ENCODE measurements at regions not wholly inside any gene's neighbourhood (a gene's known extent, or its start where the extent isn't known, plus 50 kb on each side); places are given as distances from the start of the nearest gene placed in this dataset.

- Mint-ChIP-seq H3K4me3 (no peak overlapping the region), H3K27me3 (ENCODE audit: low read depth) (no peaks in the 10 kb centered on the region), H3K36me3 (ENCODE audit: insufficient read depth in 1 of 3, low read depth in 3 of 3) (no peaks in the 10 kb centered on the region), H3K9me3 (no peaks in the 10 kb centered on the region), H3K4me1 (peaks cover 7 to 12% of the 10 kb centered on the region in 2 experiments), H3K27ac (no peak overlapping the region)
- H3K79me2 ChIP-seq (ENCODE audit: insufficient read depth, low read length) = no peaks in the 10 kb centered on the region; the same call in 1 of the 2 replicates
- no peak overlapping the region for H3K23ac ChIP-seq (ENCODE audit: insufficient read length, low read depth, low read length)
- H3K23me2 ChIP-seq (ENCODE audit: insufficient read length, low read depth, low read length, poor library complexity, severe bottlenecking) = no peaks in the 10 kb centered on the region
- no peak overlapping the region for H2BK120ac ChIP-seq (ENCODE audit: low read depth, low read length, poor library complexity, severe bottlenecking)
- H4K91ac ChIP-seq (ENCODE audit: insufficient read length, low read depth, low read length) = no peak overlapping the region
- H2BK12ac ChIP-seq (ENCODE audit: insufficient read length, low read depth, low read length) = no peak overlapping the region
- no peaks in the 10 kb centered on the region for H3K27me3 ChIP-seq (ENCODE audit: insufficient read depth, low read length)
- no peak overlapping the region for H3K56ac ChIP-seq (ENCODE audit: insufficient read length, low read depth, low read length)
- H2AK5ac ChIP-seq (ENCODE audit: insufficient read length, low read length) = no peak overlapping the region
- TF ChIP-seq CTCF (conservative IDR thresholded peaks at IDR 0.05) = no peak
- no peak overlapping the region for H2BK20ac ChIP-seq (ENCODE audit: low read depth, low read length, poor library complexity, severe bottlenecking)
- no peak overlapping the region for H3T11ph ChIP-seq (ENCODE audit: low read length)
- H4K20me1 ChIP-seq (ENCODE audit: control insufficient read depth, insufficient read depth, insufficient read length) = no peaks in the 10 kb centered on the region
- no peak overlapping the region for H3K18ac ChIP-seq (ENCODE audit: insufficient read length, low read depth, low read length)
- H3K4ac ChIP-seq (ENCODE audit: low read depth, low read length) = no peak overlapping the region
- no peaks in the 10 kb centered on the region for H3K79me1 ChIP-seq (ENCODE audit: insufficient read depth, low read depth, low read length, poor library complexity, severe bottlenecking)
- H3K4me2 ChIP-seq (ENCODE audit: insufficient read depth, insufficient read length, low read length) = no peak overlapping the region
- no peak overlapping the region for H3K27ac ChIP-seq (ENCODE audit: insufficient read length, low read depth, low read length)
- DNase-seq = no peak
- no CpG with 5 or more reads among the region's 5 CpGs for WGBS (ENCODE audit: extremely low coverage, insufficient read length, low lambda C conversion rate)
- no peak overlapping the region for H3K14ac ChIP-seq (ENCODE audit: insufficient read depth, low read length)
- no peak overlapping the region for H2BK5ac ChIP-seq (ENCODE audit: insufficient read length, low read length)
- H2AFZ ChIP-seq (ENCODE audit: low read length) = no peak overlapping the region
- no peak overlapping the region for H3K9ac ChIP-seq (ENCODE audit: extremely low read depth, insufficient read length, low read length)
- no peaks in the 10 kb centered on the region for H3K9me3 ChIP-seq (ENCODE audit: control insufficient read depth, low read depth, low read length)
- H4K8ac ChIP-seq (replicated peaks; ENCODE audit: insufficient read length, low read depth, low read length) = no peak overlapping the region
- H3K4me1 ChIP-seq (ENCODE audit: insufficient read depth, low read length) = no peaks in the 10 kb centered on the region
- H4K5ac ChIP-seq (ENCODE audit: insufficient read length, low read depth, low read length) = no peak overlapping the region
- no peak overlapping the region for H2BK15ac ChIP-seq (ENCODE audit: low read depth, low read length)
Observed at GRCh38 chr2:139230881-139231280, 450.7 kb upstream of the NXPH2 start.
